Stimulated activated CD8-positive, alpha-beta memory T cell treated with anti-CD3 and anti-CD28 coated beads, Interleukin-12 subunit alpha, Interleukin-12 subunit beta, amount 100 ng/mL, for 1 hour (primary cell): ENCODE measurements at regions not wholly inside any gene's neighbourhood (a gene's known extent, or its start where the extent isn't known, plus 50 kb on each side); places are given as distances from the start of the nearest gene placed in this dataset.

Experiments used
- DNase-seq: peaks from one replicate; pipeline ENCODE4 v3.0.0-alpha.2; 2020; ENCODE audit warnings: low read depth

- DNase-seq = no peak
Measured at GRCh38 chr5:130243641-130244040, 339.4 kb downstream of the CHSY3 start.

GRCh38 chr5:130237721-130238120 lies 333.5 kb downstream of the CHSY3 start:
- DNase-seq = no peak
